ENCODE measurements at regions not wholly inside any gene's neighbourhood (a gene's known extent, or its start where the extent isn't known, plus 50 kb on each side); places are given as distances from the start of the nearest gene placed in this dataset.

- Histone ChIP-seq H3K9ac (ENCODE audit: low read length) (no peak overlapping the region), H3K4me3 (ENCODE audit: insufficient read depth, low read length, poor library complexity, severe bottlenecking) (no peak overlapping the region), H3F3A (ENCODE audit: insufficient read depth) (no peaks in the 10 kb centered on the region), H3K27ac (ENCODE audit: low read depth, low read length) (no peak overlapping the region), H4K20me1 (ENCODE audit: low read depth, low read length) (no peaks in the 10 kb centered on the region), H3K9me2 (replicated peaks; ENCODE audit: insufficient read depth, low read length) (no peaks in the 10 kb centered on the region), H3K79me2 (ENCODE audit: insufficient read depth, low read length) (no peaks in the 10 kb centered on the region), H3K9me3 (ENCODE audit: insufficient read depth, low read length) (no peaks in the 10 kb centered on the region), H3K36me3 (ENCODE audit: low read length) (no peaks in the 10 kb centered on the region), H3K4me2 (ENCODE audit: low read depth, low read length, poor library complexity, severe bottlenecking) (no peak overlapping the region), H3K27me3 (ENCODE audit: low read length) (no peaks in the 10 kb centered on the region), H2AFZ (ENCODE audit: low read depth, low read length, severe bottlenecking) (no peak overlapping the region)
- TF ChIP-seq EZH2phosphoT487 (conservative IDR thresholded peaks at IDR 0.05; ENCODE audit: low read length) = no peak
- TF ChIP-seq, protein P1, sequence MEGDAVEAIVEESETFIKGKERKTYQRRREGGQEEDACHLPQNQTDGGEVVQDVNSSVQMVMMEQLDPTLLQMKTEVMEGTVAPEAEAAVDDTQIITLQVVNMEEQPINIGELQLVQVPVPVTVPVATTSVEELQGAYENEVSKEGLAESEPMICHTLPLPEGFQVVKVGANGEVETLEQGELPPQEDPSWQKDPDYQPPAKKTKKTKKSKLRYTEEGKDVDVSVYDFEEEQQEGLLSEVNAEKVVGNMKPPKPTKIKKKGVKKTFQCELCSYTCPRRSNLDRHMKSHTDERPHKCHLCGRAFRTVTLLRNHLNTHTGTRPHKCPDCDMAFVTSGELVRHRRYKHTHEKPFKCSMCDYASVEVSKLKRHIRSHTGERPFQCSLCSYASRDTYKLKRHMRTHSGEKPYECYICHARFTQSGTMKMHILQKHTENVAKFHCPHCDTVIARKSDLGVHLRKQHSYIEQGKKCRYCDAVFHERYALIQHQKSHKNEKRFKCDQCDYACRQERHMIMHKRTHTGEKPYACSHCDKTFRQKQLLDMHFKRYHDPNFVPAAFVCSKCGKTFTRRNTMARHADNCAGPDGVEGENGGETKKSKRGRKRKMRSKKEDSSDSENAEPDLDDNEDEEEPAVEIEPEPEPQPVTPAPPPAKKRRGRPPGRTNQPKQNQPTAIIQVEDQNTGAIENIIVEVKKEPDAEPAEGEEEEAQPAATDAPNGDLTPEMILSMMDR (IDR thresholded peaks at IDR 0.05; ENCODE audit: insufficient read depth, low read length, poor library complexity, severe bottlenecking) = no peak
These were observed 217.3 kb upstream of the P2RY1 start for GRCh38 chr3:152617609-152618008.

- no peak overlapping the region for H3K9ac ChIP-seq (ENCODE audit: low read length)
- no peaks in the 10 kb centered on the region for H3K9me2 ChIP-seq (replicated peaks; ENCODE audit: insufficient read depth, low read length)
- H3F3A ChIP-seq (ENCODE audit: insufficient read depth) = no peaks in the 10 kb centered on the region
- H3K4me3 ChIP-seq (ENCODE audit: insufficient read depth, low read length, poor library complexity, severe bottlenecking) = no peak overlapping the region
- no peaks in the 10 kb centered on the region for H4K20me1 ChIP-seq (ENCODE audit: low read depth, low read length)
- no peak overlapping the region for H3K4me2 ChIP-seq (ENCODE audit: low read depth, low read length, poor library complexity, severe bottlenecking)
- no peak overlapping the region for H2AFZ ChIP-seq (ENCODE audit: low read depth, low read length, severe bottlenecking)
- H3K79me2 ChIP-seq (ENCODE audit: insufficient read depth, low read length) = no peaks in the 10 kb centered on the region
- no peaks in the 10 kb centered on the region for H3K27me3 ChIP-seq (ENCODE audit: low read length)
- H3K9me3 ChIP-seq (ENCODE audit: insufficient read depth, low read length) = no peaks in the 10 kb centered on the region
- H3K27ac ChIP-seq (ENCODE audit: low read depth, low read length) = no peak overlapping the region
- no peaks in the 10 kb centered on the region for H3K36me3 ChIP-seq (ENCODE audit: low read length)
- no peak for TF ChIP-seq EZH2phosphoT487 (conservative IDR thresholded peaks at IDR 0.05; ENCODE audit: low read length)
- TF ChIP-seq, protein P1 (IDR thresholded peaks at IDR 0.05; ENCODE audit: insufficient read depth, low read length, poor library complexity, severe bottlenecking) = no peak
These were observed 216.4 kb upstream of the P2RY1 start for GRCh38 chr3:152618529-152618928.

DNA sequence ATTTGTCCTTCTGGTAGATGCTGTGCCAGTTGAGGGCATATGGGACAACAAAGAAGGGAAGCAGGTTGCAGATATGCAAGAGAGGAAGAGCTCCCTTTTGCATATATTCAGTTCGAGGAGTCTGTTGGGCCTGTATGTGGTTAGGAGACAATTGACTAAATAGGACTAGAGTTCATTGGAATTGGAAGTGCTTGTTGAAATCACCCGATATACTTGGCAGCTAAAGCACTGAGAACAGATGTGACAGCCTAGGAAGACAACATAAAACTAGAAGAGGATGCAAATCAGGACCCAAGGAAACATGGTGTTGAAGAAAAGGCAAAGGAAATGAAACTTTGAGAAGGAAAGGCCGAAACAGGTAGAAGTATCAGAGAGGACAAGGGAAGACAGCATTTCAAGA, 215.2 kb upstream of the P2RY1 start:
- Histone ChIP-seq H3K4me3 (ENCODE audit: insufficient read depth, low read length, poor library complexity, severe bottlenecking) (no peak overlapping the region), H3F3A (ENCODE audit: insufficient read depth) (no peaks in the 10 kb centered on the region), H3K9me2 (replicated peaks; ENCODE audit: insufficient read depth, low read length) (no peaks in the 10 kb centered on the region), H3K4me2 (ENCODE audit: low read depth, low read length, poor library complexity, severe bottlenecking) (no peak overlapping the region), H3K27me3 (ENCODE audit: low read length) (no peaks in the 10 kb centered on the region), H3K9me3 (ENCODE audit: insufficient read depth, low read length) (no peaks in the 10 kb centered on the region), H2AFZ (ENCODE audit: low read depth, low read length, severe bottlenecking) (no peak overlapping the region), H3K79me2 (ENCODE audit: insufficient read depth, low read length) (no peaks in the 10 kb centered on the region), H3K36me3 (ENCODE audit: low read length) (no peaks in the 10 kb centered on the region), H3K27ac (ENCODE audit: low read depth, low read length) (no peak overlapping the region), H3K9ac (ENCODE audit: low read length) (no peak overlapping the region), H4K20me1 (ENCODE audit: low read depth, low read length) (no peaks in the 10 kb centered on the region)
- TF ChIP-seq EZH2phosphoT487 (conservative IDR thresholded peaks at IDR 0.05; ENCODE audit: low read length) = no peak
- TF ChIP-seq, protein P1 (IDR thresholded peaks at IDR 0.05; ENCODE audit: insufficient read depth, low read length, poor library complexity, severe bottlenecking) = no peak

Data from SU-DHL-6 (cell line).